ENCODE measurements at regions not wholly inside any gene's neighbourhood (a gene's known extent, or its start where the extent isn't known, plus 50 kb on each side); places are given as distances from the start of the nearest gene placed in this dataset.

- TF ChIP-seq CTCF (IDR thresholded peaks at IDR 0.05; ENCODE audit: low read depth, low read length) (no peak), EZH2phosphoT487 (IDR thresholded peaks at IDR 0.05; ENCODE audit: low read depth) (no peak)
Observed at GRCh38 chr3:38992117-38992760, 59.5 kb downstream of the SCN11A start.

All from OCI-LY3 (cell line).